HepG2 (cell line): ENCODE measurements at regions not wholly inside any gene's neighbourhood (a gene's known extent, or its start where the extent isn't known, plus 50 kb on each side); places are given as distances from the start of the nearest gene placed in this dataset.

Experiments used
- ATAC-seq: fragments of 200-7000 bp; cut with Tn5 transposase; 3 replicates; pipeline ENCODE4 v1.9.1; 2020; ENCODE audit warnings: mild to moderate bottlenecking, moderate library complexity
- BruUV-seq: library from RNA; stranded (reverse); fragments of 400-500 nt; replicated peaks from 2 replicates; lab custom pipeline; 2021; lab: Mats Ljungman, UMichigan
- CTCF ChIA-PET: fragments of 300-600 bp; formaldehyde crosslinking; extraction: SDS; loops from one replicate; lab custom pipeline; 2021; ENCODE audit warnings: low total read pairs, inconsistent platforms, low intra/inter-chr PET ratio; lab: Yijun Ruan, JAX
- POLR2A ChIA-PET: fragments of 350-600 bp; sonication (Branson Sonifier 250); formaldehyde crosslinking; loops from one replicate; lab custom pipeline; 2020; ENCODE audit warnings: antibody characterized with exemption, inconsistent platforms; lab: Yijun Ruan, JAX
- DNase-seq: peaks from one replicate; pipeline ENCODE4 v3.0.0-alpha.2; 2015; ENCODE audit warnings: low spot score
- FAIRE-seq: peaks from 3 replicates; lab custom pipeline; 2011; peaks lifted over from hg19 to GRCh38; lab: Jason Lieb, UNC
- H2AFZ ChIP-seq: one replicate; pipeline ENCODE4 v1.6.1; 2011; ENCODE audit warnings: low read length, inconsistent platforms
- H3K27ac ChIP-seq: fragments of 300-600 bp; 3 replicates; pipeline ENCODE4 v1.8.0; 2011; ENCODE audit warnings: mixed run types, mild to moderate bottlenecking, mixed read lengths, low read length, inconsistent platforms; ENCODE audit not compliant: insufficient read depth; ENCODE audit errors: extremely low read length
- H3K27me3 ChIP-seq, 2 experiments: fragments of 200-600 bp in 1 of 2; 2 replicates in 1 of 2; 3 replicates in 1 of 2; pipeline versions ENCODE4 v1.6.0 to v1.8.0; 2011; ENCODE audit warnings: low read length in 2 of 2, mild to moderate bottlenecking in 2 of 2, moderate library complexity in 2 of 2, inconsistent platforms in 1 of 2; ENCODE audit not compliant: insufficient read depth in 2 of 2, control insufficient read depth in 1 of 2
- H3K36me3 ChIP-seq, 2 experiments: fragments of 200-600 bp in 1 of 2; replicated peaks in 1 of 2; 2 replicates in 1 of 2; 3 replicates in 1 of 2; pipeline versions ENCODE4 v1.5.1 to v1.8.0; 2011; ENCODE audit warnings: low read length in 2 of 2, inconsistent platforms in 1 of 2; ENCODE audit not compliant: insufficient read depth in 2 of 2, control insufficient read depth in 1 of 2
- H3K4me1 ChIP-seq: 2 replicates; pipeline ENCODE4 v1.5.1; 2012; ENCODE audit warnings: low read length, inconsistent platforms; ENCODE audit not compliant: insufficient read depth
- H3K4me2 ChIP-seq: 2 replicates; pipeline ENCODE4 v1.6.0; 2011; ENCODE audit warnings: low read depth, low read length, inconsistent platforms
- H3K4me3 ChIP-seq, 3 experiments: fragments of 200-600 bp in 1 of 3; sonication (generic), shearing (Covaris generic) in 1 of 3; replicated peaks in 1 of 3; 2 replicates each; pipeline ENCODE4 v1.5.1; 2011 to 2016; ENCODE audit warnings: low read length in 3 of 3, inconsistent platforms in 2 of 3, low read depth in 2 of 3, mild to moderate bottlenecking in 2 of 3, control low read depth in 1 of 3, mixed read lengths in 1 of 3; ENCODE audit not compliant: insufficient read depth in 1 of 3
- H3K79me2 ChIP-seq: one replicate; pipeline ENCODE4 v1.6.1; 2011; ENCODE audit warnings: low read length, inconsistent platforms; ENCODE audit not compliant: insufficient read depth
- H3K9ac ChIP-seq: 2 replicates; pipeline ENCODE4 v1.6.0; 2011; ENCODE audit warnings: mild to moderate bottlenecking, low read depth, low read length, inconsistent platforms; ENCODE audit not compliant: insufficient read depth
- H3K9me3 ChIP-seq: 2 replicates; pipeline ENCODE4 v1.5.1; 2012; ENCODE audit warnings: mild to moderate bottlenecking, low read length
- H4K20me1 ChIP-seq: 2 replicates; pipeline ENCODE4 v1.6.0; 2011; ENCODE audit warnings: inconsistent platforms, mild to moderate bottlenecking, low read length, moderate library complexity; ENCODE audit not compliant: insufficient read depth
- FOXO1 ChIP-seq: sonication (generic); formaldehyde crosslinking; IDR thresholded peaks from 2 replicates; pipeline ENCODE4 v1.4.0; 2020; ENCODE audit warnings: missing genetic modification reagents
- MIXL1 ChIP-seq: IDR thresholded peaks from 2 replicates; pipeline ENCODE4 v1.6.1; 2016
- PHF5A ChIP-seq: IDR thresholded peaks from one replicate; pipeline ENCODE4 v1.6.1; 2018; ENCODE audit warnings: low read depth, missing genetic modification reagents; ENCODE audit not compliant: unreplicated experiment
- SOX13 ChIP-seq, 3 experiments: fragments of 450-650 bp in 1 of 3; sonication (generic) in 1 of 3; formaldehyde crosslinking in 1 of 3; IDR thresholded peaks in 2 of 3; conservative IDR thresholded peaks in 1 of 3; 2 replicates each; pipeline versions ENCODE4 v1.5.0 to v1.6.1; 2016 to 2020; ENCODE audit warnings: antibody characterized with exemption in 1 of 3, mild to moderate bottlenecking in 1 of 3, missing compliant biosample characterization in 1 of 3, missing genetic modification reagents in 1 of 3, moderate library complexity in 1 of 3
- ZBTB8A ChIP-seq: sonication (generic); formaldehyde crosslinking; IDR thresholded peaks from 2 replicates; pipeline ENCODE4 v1.4.0; 2020; ENCODE audit warnings: mild to moderate bottlenecking, low read depth, missing genetic modification reagents, borderline replicate concordance
- WGBS: methylation state at CpG from one replicate; pipeline ENCODE4 v1.1.6; 2017; ENCODE audit warnings: low lambda C conversion rate; 5-methylcytosine and 5-hydroxymethylcytosine counted together
- in situ Hi-C: cut with HindIII; loops from 2 replicates; pipeline ENCODE4 v1.10.0; 2017; ENCODE audit warnings: low pct_unique_long_range_greater_than_20kb; ENCODE audit not compliant: extremely low pct_ligation_motif_present
- intact Hi-C: fragments of 100-400 bp; cut with micrococcal nuclease; formaldehyde crosslinking; loops from one replicate; pipeline ENCODE4 v1.10.0; 2022; ENCODE audit not compliant: unreplicated experiment
- TF ChIP-seq, protein P1 (sequence below): sonication (generic); formaldehyde crosslinking; IDR thresholded peaks from 2 replicates; pipeline ENCODE4 v1.5.0; 2020; ENCODE audit warnings: mild to moderate bottlenecking, missing genetic modification reagents, borderline replicate concordance

DNA sequence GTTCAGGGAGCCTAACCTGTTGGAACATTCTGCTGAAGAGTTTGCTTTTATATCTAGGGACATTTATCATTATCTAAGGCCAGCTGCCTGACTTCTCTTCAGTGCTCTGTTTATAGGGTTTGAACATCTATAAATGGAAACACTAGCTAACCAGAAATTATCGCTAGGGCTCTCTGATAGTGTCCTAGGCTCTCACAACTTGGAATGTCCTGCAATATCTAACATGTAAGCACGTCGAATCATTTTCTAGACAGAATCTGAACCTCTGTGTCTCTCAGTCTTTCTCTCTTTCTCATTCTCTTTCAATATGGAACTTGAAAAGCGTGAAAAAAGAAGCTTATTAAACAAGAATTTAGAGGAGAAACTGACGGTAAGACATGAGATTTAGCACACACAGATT, 92.5 kb upstream of the MLIP start:
- ATAC-seq (no peak), DNase-seq (no peak), FAIRE-seq (no peak)
- H3K9me3 ChIP-seq: no peaks in the 10 kb centered on the region
- H3K36me3 ChIP-seq: no peaks in the 10 kb centered on the region
- no peaks in the 10 kb centered on the region for H3K79me2 ChIP-seq
- POLR2A ChIA-PET: no interaction called here
- in situ Hi-C loops (no loop called here), intact Hi-C loops (no loop called here)
- whole genome bisulfite sequencing: 48% methylated on average over 5 of the region's 5 CpGs
- H3K4me1 ChIP-seq: no peaks in the 10 kb centered on the region
- TF ChIP-seq ZBTB8A (CRISPR knock-in tag) (no peak), MIXL1 (CRISPR knock-in tag) (no peak), PHF5A (no peak), FOXO1 (CRISPR knock-in tag) (no peak), SOX13 (IDR thresholded peaks at IDR 0.05) (no peak), SOX13 (CRISPR knock-in tag; conservative IDR thresholded peaks at IDR 0.05 in 1 of 2, IDR thresholded peaks at IDR 0.05 in 1 of 2) (no peak)
- TF ChIP-seq, protein P1, sequence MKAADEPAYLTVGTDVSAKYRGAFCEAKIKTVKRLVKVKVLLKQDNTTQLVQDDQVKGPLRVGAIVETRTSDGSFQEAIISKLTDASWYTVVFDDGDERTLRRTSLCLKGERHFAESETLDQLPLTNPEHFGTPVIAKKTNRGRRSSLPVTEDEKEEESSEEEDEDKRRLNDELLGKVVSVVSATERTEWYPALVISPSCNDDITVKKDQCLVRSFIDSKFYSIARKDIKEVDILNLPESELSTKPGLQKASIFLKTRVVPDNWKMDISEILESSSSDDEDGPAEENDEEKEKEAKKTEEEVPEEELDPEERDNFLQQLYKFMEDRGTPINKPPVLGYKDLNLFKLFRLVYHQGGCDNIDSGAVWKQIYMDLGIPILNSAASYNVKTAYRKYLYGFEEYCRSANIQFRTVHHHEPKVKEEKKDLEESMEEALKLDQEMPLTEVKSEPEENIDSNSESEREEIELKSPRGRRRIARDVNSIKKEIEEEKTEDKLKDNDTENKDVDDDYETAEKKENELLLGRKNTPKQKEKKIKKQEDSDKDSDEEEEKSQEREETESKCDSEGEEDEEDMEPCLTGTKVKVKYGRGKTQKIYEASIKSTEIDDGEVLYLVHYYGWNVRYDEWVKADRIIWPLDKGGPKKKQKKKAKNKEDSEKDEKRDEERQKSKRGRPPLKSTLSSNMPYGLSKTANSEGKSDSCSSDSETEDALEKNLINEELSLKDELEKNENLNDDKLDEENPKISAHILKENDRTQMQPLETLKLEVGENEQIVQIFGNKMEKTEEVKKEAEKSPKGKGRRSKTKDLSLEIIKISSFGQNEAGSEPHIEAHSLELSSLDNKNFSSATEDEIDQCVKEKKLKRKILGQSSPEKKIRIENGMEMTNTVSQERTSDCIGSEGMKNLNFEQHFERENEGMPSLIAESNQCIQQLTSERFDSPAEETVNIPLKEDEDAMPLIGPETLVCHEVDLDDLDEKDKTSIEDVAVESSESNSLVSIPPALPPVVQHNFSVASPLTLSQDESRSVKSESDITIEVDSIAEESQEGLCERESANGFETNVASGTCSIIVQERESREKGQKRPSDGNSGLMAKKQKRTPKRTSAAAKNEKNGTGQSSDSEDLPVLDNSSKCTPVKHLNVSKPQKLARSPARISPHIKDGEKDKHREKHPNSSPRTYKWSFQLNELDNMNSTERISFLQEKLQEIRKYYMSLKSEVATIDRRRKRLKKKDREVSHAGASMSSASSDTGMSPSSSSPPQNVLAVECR (CRISPR knock-in tag): no peak
- BruUV-seq: no TSS peak
- H3K27ac ChIP-seq: no peak overlapping the region
- no peaks in the 10 kb centered on the region; a peak in 1 of 5 replicates for H3K27me3 ChIP-seq
- CTCF ChIA-PET: no interaction called here
- no peak overlapping the region for H2AFZ ChIP-seq
- H3K4me3 ChIP-seq: no peak overlapping the region
- H4K20me1 ChIP-seq: no peaks in the 10 kb centered on the region
- H3K4me2 ChIP-seq: no peak overlapping the region
- no peak overlapping the region for H3K9ac ChIP-seq
